CD14-positive monocyte (primary cell): ENCODE measurements at regions not wholly inside any gene's neighbourhood (a gene's known extent, or its start where the extent isn't known, plus 50 kb on each side); places are given as distances from the start of the nearest gene placed in this dataset.

Source experiments
- DNase-seq, 3 donors: peaks; one replicate each; pipeline ENCODE4 v3.0.0-alpha.2; 2011 to 2022
- H2AFZ ChIP-seq: 2 replicates; pipeline ENCODE4 v1.6.0; 2012; ENCODE audit warnings: mild to moderate bottlenecking, low read depth, low read length, inconsistent platforms; ENCODE audit not compliant: insufficient read depth, poor library complexity, severe bottlenecking
- H3K27ac ChIP-seq, 2 donors: 1 replicate in 1 of 2; 2 replicates in 1 of 2; pipeline ENCODE4 v1.5.1; 2012 to 2013; ENCODE audit warnings: low read length in 2 of 2, control low read depth in 1 of 2, inconsistent platforms in 1 of 2, low read depth in 1 of 2, mild to moderate bottlenecking in 1 of 2
- H3K27me3 ChIP-seq, 2 donors: one replicate each; pipeline versions ENCODE4 v1.6.0 to v1.6.1; 2011 to 2013; ENCODE audit warnings: low read length in 2 of 2; ENCODE audit not compliant: control insufficient read depth in 2 of 2, insufficient read depth in 2 of 2
- H3K36me3 ChIP-seq, 2 donors: replicated peaks in 1 of 2; 1 replicate in 1 of 2; 2 replicates in 1 of 2; pipeline versions ENCODE4 v1.5.1 to v1.6.1; 2012 to 2013; ENCODE audit warnings: low read length in 2 of 2, control low read depth in 1 of 2, inconsistent platforms in 1 of 2, mild to moderate bottlenecking in 1 of 2; ENCODE audit not compliant: insufficient read depth in 2 of 2, control insufficient read depth in 1 of 2
- H3K4me1 ChIP-seq, 2 donors: 1 replicate in 1 of 2; 2 replicates in 1 of 2; pipeline versions ENCODE4 v1.5.1 to v1.6.1; 2012 to 2013; ENCODE audit warnings: low read length in 2 of 2, control low read depth in 1 of 2, inconsistent platforms in 1 of 2, mild to moderate bottlenecking in 1 of 2, moderate library complexity in 1 of 2; ENCODE audit not compliant: insufficient read depth in 2 of 2, control insufficient read depth in 1 of 2
- H3K4me2 ChIP-seq: replicated peaks from 2 replicates; pipeline ENCODE3; 2012; ENCODE audit warnings: low read length, moderate library complexity, mild to moderate bottlenecking; ENCODE audit not compliant: poor library complexity, severe bottlenecking; ENCODE audit errors: extremely low read depth
- H3K4me3 ChIP-seq, 3 experiments: fragments of 200-600 bp in 1 of 3; sonication (generic) in 1 of 3; replicated peaks in 1 of 3; 1 replicate in 2 of 3; 2 replicates in 1 of 3; pipeline ENCODE4 v1.5.1; 2011 to 2013; ENCODE audit warnings: low read length in 3 of 3, mild to moderate bottlenecking in 3 of 3, control low read depth in 2 of 3, low read depth in 2 of 3, inconsistent platforms in 1 of 3, moderate library complexity in 1 of 3
- H3K79me2 ChIP-seq: 2 replicates; pipeline ENCODE4 v1.6.0; 2012; ENCODE audit warnings: mild to moderate bottlenecking, control low read depth, inconsistent platforms, low read length, moderate library complexity; ENCODE audit not compliant: insufficient read depth
- H3K9ac ChIP-seq: 2 replicates; pipeline ENCODE4 v1.6.0; 2017; ENCODE audit warnings: low read length, mild to moderate bottlenecking; ENCODE audit not compliant: insufficient read depth, poor library complexity, severe bottlenecking
- H3K9me3 ChIP-seq, 2 donors: replicated peaks in 1 of 2; 1 replicate in 1 of 2; 2 replicates in 1 of 2; pipeline versions ENCODE4 v1.5.1 to v1.6.1; 2012 to 2013; ENCODE audit warnings: low read length in 2 of 2, control low read depth in 1 of 2; ENCODE audit not compliant: control insufficient read depth in 1 of 2, insufficient read depth in 1 of 2
- H4K20me1 ChIP-seq: 2 replicates; pipeline ENCODE4 v1.6.0; 2012; ENCODE audit warnings: mild to moderate bottlenecking, low read length, control low read depth, moderate library complexity; ENCODE audit not compliant: insufficient read depth
- H3K27ac Mint-ChIP-seq, 7 donors: one replicate each; pipeline ENCODE4 v1.8.0; 2020; ENCODE audit warnings: mild to moderate bottlenecking in 7 of 7, mixed read lengths in 7 of 7, moderate library complexity in 6 of 7, inconsistent platforms in 2 of 7
- H3K27me3 Mint-ChIP-seq, 3 donors: one replicate each; pipeline ENCODE4 v1.8.0; 2021 to 2022; ENCODE audit warnings: low read depth in 3 of 3, mild to moderate bottlenecking in 3 of 3, mixed read lengths in 3 of 3, moderate library complexity in 3 of 3, inconsistent platforms in 1 of 3
- H3K36me3 Mint-ChIP-seq, 2 donors: one replicate each; pipeline ENCODE4 v1.8.0; 2020; ENCODE audit warnings: mixed read lengths in 2 of 2, inconsistent platforms in 1 of 2, mild to moderate bottlenecking in 1 of 2
- H3K4me1 Mint-ChIP-seq: one replicate; pipeline ENCODE4 v1.8.0; 2020; ENCODE audit warnings: mild to moderate bottlenecking, mixed read lengths
- H3K4me3 Mint-ChIP-seq, 2 donors: one replicate each; pipeline ENCODE4 v1.8.0; 2020; ENCODE audit warnings: mild to moderate bottlenecking in 2 of 2, mixed read lengths in 2 of 2, moderate library complexity in 1 of 2
- H3K9me3 Mint-ChIP-seq, 7 donors: one replicate each; pipeline ENCODE4 v1.8.0; 2020 to 2022; ENCODE audit warnings: mixed read lengths in 7 of 7, mild to moderate bottlenecking in 6 of 7, moderate library complexity in 6 of 7, inconsistent platforms in 2 of 7
- CTCF ChIP-seq: fragments of 200-600 bp; IDR thresholded peaks from one replicate; pipeline ENCODE4 v1.8.0; 2022; ENCODE audit warnings: antibody characterized with exemption, mild to moderate bottlenecking
- WGBS: methylation state at CpG from one replicate; pipeline ENCODE4 v1.1.5; 2013; ENCODE audit warnings: missing lambda C conversion rate; ENCODE audit not compliant: insufficient coverage; 5-methylcytosine and 5-hydroxymethylcytosine counted together
- intact Hi-C, 2 donors: fragments of 100-400 bp; cut with micrococcal nuclease; formaldehyde crosslinking; loops; one replicate each; pipeline versions ENCODE4 v1.15.0 to v1.15.1; 2023

DNA sequence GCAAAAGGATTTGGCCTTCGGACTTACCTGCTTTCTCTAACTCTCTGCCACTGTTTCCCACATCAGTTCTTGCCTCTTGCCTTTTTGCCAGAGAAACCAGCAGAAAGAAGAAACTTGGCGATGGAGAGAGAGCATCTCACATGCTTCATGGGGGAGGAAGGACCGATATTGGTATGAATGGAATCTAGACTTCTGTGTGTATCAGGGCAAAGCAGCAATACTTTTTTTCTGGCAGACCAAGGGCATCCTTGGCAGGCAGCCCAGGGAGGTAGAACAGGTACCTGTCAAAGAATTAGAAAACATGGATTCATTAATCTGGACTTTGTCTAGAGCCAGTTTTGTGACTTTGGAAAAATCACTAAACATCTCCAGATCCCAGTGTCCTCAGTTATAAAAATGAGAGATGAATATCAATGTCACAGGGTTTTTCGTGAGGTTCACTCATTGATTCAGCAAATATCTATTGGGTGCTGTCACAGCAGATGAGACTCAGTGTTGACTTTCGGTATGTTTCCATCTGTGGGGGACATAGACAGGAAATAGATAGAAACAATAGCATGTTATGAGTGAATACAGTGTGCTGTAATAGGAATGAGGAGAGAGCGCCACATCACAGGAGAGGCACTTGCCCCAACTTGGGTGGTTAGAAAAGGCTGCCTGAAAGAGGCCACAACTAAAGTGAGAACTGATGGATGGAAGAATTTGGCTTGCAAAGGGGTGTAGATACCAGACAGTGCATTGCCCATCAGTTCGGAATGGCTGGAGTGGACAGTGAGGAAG is 114.1 kb downstream of the CD83 start:
- no peak overlapping the region for H2AFZ ChIP-seq
- Mint-ChIP-seq H3K36me3 (no peaks in the 10 kb centered on the region), H3K27me3 (peaks cover 2 to 4% (median 3%) of the 10 kb centered on the region in 3 donors), H3K27ac (no peak overlapping the region), H3K4me1 (peaks cover 5% of the 10 kb centered on the region), H3K9me3 (peaks cover 0 to 2% (median 0%) of the 10 kb centered on the region in 7 donors), H3K4me3 (no peak overlapping the region)
- H3K27me3 ChIP-seq: no peaks in the 10 kb centered on the region
- no peak overlapping the region for H3K9ac ChIP-seq
- no peaks in the 10 kb centered on the region for H3K79me2 ChIP-seq
- intact Hi-C loops: no loop called here
- WGBS: 95% methylated on average over 5 of the region's 7 CpGs
- no peaks in the 10 kb centered on the region for H3K36me3 ChIP-seq
- H4K20me1 ChIP-seq: no peaks in the 10 kb centered on the region
- no peak overlapping the region for H3K4me2 ChIP-seq
- no peak overlapping the region for H3K4me3 ChIP-seq
- no peak overlapping the region for H3K27ac ChIP-seq
- no peak for TF ChIP-seq CTCF
- no peak for DNase-seq
- H3K4me1 ChIP-seq: no peaks in the 10 kb centered on the region
- H3K9me3 ChIP-seq: no peaks in the 10 kb centered on the region

- Mint-ChIP-seq H3K9me3 (peaks cover 0 to 2% (median 0%) of the 10 kb centered on the region in 7 donors), H3K4me3 (no peak overlapping the region), H3K27ac (no peak overlapping the region), H3K27me3 (peaks cover 2 to 4% (median 3%) of the 10 kb centered on the region in 3 donors), H3K4me1 (peaks cover 5% of the 10 kb centered on the region), H3K36me3 (no peaks in the 10 kb centered on the region)
- DNase-seq: no peak
- H3K79me2 ChIP-seq: no peaks in the 10 kb centered on the region
- no peaks in the 10 kb centered on the region for H3K4me1 ChIP-seq
- H3K9ac ChIP-seq: no peak overlapping the region
- H2AFZ ChIP-seq: no peak overlapping the region
- WGBS: no CpG with 5 or more reads among the region's 2 CpGs
- TF ChIP-seq CTCF: no peak
- H3K36me3 ChIP-seq: no peaks in the 10 kb centered on the region
- H3K4me3 ChIP-seq: no peak overlapping the region
- no peaks in the 10 kb centered on the region for H3K27me3 ChIP-seq
- H3K9me3 ChIP-seq: no peaks in the 10 kb centered on the region
- no peaks in the 10 kb centered on the region for H4K20me1 ChIP-seq
- H3K27ac ChIP-seq: no peak overlapping the region
- no peak overlapping the region for H3K4me2 ChIP-seq
- intact Hi-C loops: no loop called here
Observed at GRCh38 chr6:14232889-14233288, 115.3 kb downstream of the CD83 start.
